ENCODE measurements at regions not wholly inside any gene's neighbourhood (a gene's known extent, or its start where the extent isn't known, plus 50 kb on each side); places are given as distances from the start of the nearest gene placed in this dataset.
"Not testable (repeated sequence)": the region's sequence is repeated elsewhere in the genome, so short reads cannot be mapped to it uniquely, and the experiment has no call there.

DNA sequence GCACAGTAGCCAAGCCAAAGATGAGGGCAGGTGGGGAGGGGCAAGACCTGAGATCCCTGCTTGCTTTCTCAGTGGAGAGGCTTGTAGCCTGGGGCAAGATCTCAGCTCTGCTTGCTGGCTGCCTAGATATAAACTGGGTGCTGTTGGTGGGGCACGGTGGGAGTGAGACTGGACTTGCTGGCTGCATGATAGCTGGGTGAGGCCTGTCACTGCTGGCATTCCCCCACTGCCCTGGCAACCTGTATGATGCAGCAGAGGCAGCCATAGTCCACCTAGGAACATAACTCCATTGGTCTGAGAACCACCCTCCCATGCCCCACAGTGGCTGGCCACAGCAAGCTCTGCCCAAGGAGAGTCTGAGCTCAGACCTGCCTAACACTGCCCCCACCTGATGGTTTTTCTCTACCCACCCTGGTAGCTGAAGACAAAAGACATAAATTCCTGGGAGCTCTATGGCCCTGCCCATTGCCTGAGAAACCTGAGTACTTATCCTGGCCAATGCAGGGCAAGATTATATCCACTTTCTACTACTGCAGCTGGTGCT is 261.9 kb upstream of the DEPDC1 start:
- H3K27ac ChIP-seq = no peak overlapping the region
- H3K4me3 ChIP-seq = no peak overlapping the region
- TF ChIP-seq, protein P1, sequence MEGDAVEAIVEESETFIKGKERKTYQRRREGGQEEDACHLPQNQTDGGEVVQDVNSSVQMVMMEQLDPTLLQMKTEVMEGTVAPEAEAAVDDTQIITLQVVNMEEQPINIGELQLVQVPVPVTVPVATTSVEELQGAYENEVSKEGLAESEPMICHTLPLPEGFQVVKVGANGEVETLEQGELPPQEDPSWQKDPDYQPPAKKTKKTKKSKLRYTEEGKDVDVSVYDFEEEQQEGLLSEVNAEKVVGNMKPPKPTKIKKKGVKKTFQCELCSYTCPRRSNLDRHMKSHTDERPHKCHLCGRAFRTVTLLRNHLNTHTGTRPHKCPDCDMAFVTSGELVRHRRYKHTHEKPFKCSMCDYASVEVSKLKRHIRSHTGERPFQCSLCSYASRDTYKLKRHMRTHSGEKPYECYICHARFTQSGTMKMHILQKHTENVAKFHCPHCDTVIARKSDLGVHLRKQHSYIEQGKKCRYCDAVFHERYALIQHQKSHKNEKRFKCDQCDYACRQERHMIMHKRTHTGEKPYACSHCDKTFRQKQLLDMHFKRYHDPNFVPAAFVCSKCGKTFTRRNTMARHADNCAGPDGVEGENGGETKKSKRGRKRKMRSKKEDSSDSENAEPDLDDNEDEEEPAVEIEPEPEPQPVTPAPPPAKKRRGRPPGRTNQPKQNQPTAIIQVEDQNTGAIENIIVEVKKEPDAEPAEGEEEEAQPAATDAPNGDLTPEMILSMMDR (IDR thresholded peaks at IDR 0.05) = no peak
- TF ChIP-seq EP300 (IDR thresholded peaks at IDR 0.05) (no peak), POLR2AphosphoS5 (IDR thresholded peaks at IDR 0.05) (no peak), POLR2A (IDR thresholded peaks at IDR 0.05) (no peak)
- 50 to 93% methylated on average over 1 of the region's 1 CpG for WGBS, 2 donors
- no peaks in the 10 kb centered on the region for H3K36me3 ChIP-seq
- peak; percentile 50 for DNase-seq
- H3K4me1 ChIP-seq = no peaks in the 10 kb centered on the region
- peaks cover 0 to 8% (median 4%) of the 10 kb centered on the region in 4 donors for H3K9me3 ChIP-seq
- intact Hi-C loops (cut with DNase I) = no loop called here
- H3K27me3 ChIP-seq = no peaks in the 10 kb centered on the region

DNA sequence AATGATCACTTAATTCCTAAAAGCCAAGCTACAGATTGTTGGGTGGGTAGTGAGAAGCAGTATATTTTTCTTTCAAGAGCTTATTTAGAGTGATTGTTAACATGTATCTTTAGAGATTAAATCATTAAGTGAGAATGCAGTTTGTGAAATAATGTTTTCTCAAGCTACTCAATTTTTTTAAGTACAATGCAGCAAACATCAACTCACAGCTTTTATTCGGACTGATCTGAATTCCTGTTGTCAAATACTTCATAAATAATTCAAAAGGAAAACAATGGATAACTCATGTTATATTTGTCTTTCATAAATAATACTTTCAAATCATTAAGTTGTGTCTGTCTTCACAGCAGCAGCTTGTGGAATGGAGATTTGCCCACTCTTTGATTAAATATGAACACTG is 271.1 kb upstream of the DEPDC1 start:
- H3K27ac ChIP-seq = no peak overlapping the region
- DNase-seq = no peak
- H3K4me1 ChIP-seq = no peaks in the 10 kb centered on the region
- no peaks in the 10 kb centered on the region for H3K36me3 ChIP-seq
- peaks cover 0 to 6% (median 1%) of the 10 kb centered on the region in 4 donors for H3K9me3 ChIP-seq
- TF ChIP-seq, protein P1 (IDR thresholded peaks at IDR 0.05) = no peak
- TF ChIP-seq EP300 (IDR thresholded peaks at IDR 0.05) = no peak
- TF ChIP-seq POLR2A (IDR thresholded peaks at IDR 0.05) = no peak
- no peak for TF ChIP-seq POLR2AphosphoS5 (IDR thresholded peaks at IDR 0.05)
- intact Hi-C loops (cut with DNase I) = no loop called here
- no peak overlapping the region for H3K4me3 ChIP-seq
- no peaks in the 10 kb centered on the region for H3K27me3 ChIP-seq
- 70 to 75% methylated on average over 1 of the region's 1 CpG for WGBS, 2 donors

DNA sequence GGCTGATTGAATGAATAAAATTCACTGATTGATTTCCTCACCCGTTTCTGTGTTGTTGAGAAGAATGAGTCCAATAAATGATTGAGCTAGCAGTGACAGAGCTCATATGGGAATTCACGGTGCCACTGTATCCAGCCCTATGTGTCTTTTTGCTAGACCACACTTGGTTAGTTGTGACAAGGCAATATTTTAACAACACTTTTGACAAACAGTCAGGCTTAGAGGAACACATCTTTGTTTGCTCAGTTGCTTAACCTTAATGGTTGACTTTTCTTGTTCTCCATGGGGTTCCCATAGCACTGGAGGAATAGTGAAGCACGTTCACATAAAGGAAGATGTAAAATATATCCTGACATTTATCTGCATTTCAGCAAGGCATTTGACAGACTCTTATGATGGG is 273.9 kb upstream of the DEPDC1 start:
- Histone ChIP-seq H3K27ac (no peak overlapping the region), H3K4me3 (no peak overlapping the region), H3K9me3 (peaks cover 0 to 3% (median 1%) of the 10 kb centered on the region in 4 donors), H3K4me1 (no peaks in the 10 kb centered on the region), H3K27me3 (no peaks in the 10 kb centered on the region), H3K36me3 (no peaks in the 10 kb centered on the region)
- TF ChIP-seq POLR2A (IDR thresholded peaks at IDR 0.05) = no peak
- TF ChIP-seq, protein P1 (IDR thresholded peaks at IDR 0.05) = no peak
- no peak for TF ChIP-seq POLR2AphosphoS5 (IDR thresholded peaks at IDR 0.05)
- TF ChIP-seq EP300 (IDR thresholded peaks at IDR 0.05) = no peak
- intact Hi-C loops (cut with DNase I) = no loop called here
- WGBS, 2 donors = 81 to 86% methylated on average over 3 of the region's 3 CpGs
- DNase-seq = no peak

DNA sequence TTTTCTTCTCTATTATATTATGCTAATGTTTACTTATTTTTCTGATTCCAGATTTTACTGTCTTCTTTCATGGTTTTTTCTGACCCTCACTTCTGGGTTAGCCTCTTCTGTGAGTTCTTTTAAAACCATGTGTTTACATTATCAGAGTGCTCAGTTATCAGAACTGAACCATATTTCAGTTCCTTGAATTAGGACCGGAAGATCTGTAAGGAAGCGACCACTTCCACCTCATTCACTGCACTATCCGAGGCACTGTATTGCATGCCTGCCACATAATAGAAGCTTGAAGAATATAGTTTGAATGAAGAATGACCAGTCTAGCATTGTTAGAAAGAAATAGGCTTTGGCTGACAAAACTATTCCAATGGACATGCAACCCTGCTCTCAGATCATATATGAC is 281.0 kb upstream of the DEPDC1 start:
- no peak for DNase-seq
- peaks cover 0 to 18% (median 14%) of the 10 kb centered on the region in 4 donors for H3K4me1 ChIP-seq
- peaks cover 0 to 5% (median 0%) of the 10 kb centered on the region in 4 donors for H3K9me3 ChIP-seq
- no peak overlapping the region for H3K4me3 ChIP-seq
- TF ChIP-seq, protein P1 (IDR thresholded peaks at IDR 0.05) = no peak
- no peak for TF ChIP-seq EP300 (IDR thresholded peaks at IDR 0.05)
- no peak for TF ChIP-seq POLR2AphosphoS5 (IDR thresholded peaks at IDR 0.05)
- no peaks in the 10 kb centered on the region for H3K27me3 ChIP-seq
- peak overlapping the region in 3 of 4 donors; percentile 18 to 51 (median 47) for H3K27ac ChIP-seq
- 38 to 73% methylated on average over 3 of the region's 3 CpGs for WGBS, 2 donors
- intact Hi-C loops (cut with DNase I) = no loop called here
- no peaks in the 10 kb centered on the region for H3K36me3 ChIP-seq

DNA sequence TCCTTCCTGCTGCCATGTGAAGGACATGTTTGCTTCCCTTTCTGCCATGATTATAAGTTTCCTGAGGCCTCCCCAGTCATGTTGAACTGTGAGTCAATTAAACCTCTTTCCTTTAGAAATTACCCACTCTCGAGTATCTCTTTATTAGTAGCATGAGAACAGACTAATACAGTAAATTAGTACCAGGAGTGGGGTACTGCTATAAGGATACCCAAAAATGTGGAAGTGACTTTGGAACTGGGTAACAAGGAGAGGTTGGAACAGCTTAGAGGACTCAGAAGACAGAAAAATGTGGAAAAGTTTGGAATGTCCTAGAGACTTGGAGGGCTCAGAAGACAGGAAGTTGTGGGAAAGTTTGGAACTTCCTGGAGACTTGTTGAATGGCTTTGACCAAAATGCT is 283.0 kb upstream of the DEPDC1 start:
- H3K9me3 ChIP-seq; H3K4me3 ChIP-seq; H3K27ac ChIP-seq; DNase-seq; intact Hi-C loops (cut with DNase I); H3K27me3 ChIP-seq; H3K36me3 ChIP-seq: not testable (repeated sequence)
- peaks cover 0 to 18% (median 14%) of the 10 kb centered on the region in 4 donors for H3K4me1 ChIP-seq
- 87 to 91% methylated on average over 1 of the region's 1 CpG for WGBS, 2 donors

Measured in sigmoid colon (tissue), 6 donors.